ENCODE measurements at regions not wholly inside any gene's neighbourhood (a gene's known extent, or its start where the extent isn't known, plus 50 kb on each side); places are given as distances from the start of the nearest gene placed in this dataset.

GRCh38 chr18:42414756-42415454, 459.9 kb downstream of the PIK3C3 start:
- no peak overlapping the region for H3K27ac Mint-ChIP-seq (ENCODE audit: unreplicated experiment)
- no TSS peak for BruUV-seq (replicated peaks)
- H3K4me3 Mint-ChIP-seq (ENCODE audit: low read depth, unreplicated experiment), result no peak overlapping the region
- H3K27me3 Mint-ChIP-seq (ENCODE audit: unreplicated experiment), result no peaks in the 10 kb centered on the region
- TF ChIP-seq, protein P1, sequence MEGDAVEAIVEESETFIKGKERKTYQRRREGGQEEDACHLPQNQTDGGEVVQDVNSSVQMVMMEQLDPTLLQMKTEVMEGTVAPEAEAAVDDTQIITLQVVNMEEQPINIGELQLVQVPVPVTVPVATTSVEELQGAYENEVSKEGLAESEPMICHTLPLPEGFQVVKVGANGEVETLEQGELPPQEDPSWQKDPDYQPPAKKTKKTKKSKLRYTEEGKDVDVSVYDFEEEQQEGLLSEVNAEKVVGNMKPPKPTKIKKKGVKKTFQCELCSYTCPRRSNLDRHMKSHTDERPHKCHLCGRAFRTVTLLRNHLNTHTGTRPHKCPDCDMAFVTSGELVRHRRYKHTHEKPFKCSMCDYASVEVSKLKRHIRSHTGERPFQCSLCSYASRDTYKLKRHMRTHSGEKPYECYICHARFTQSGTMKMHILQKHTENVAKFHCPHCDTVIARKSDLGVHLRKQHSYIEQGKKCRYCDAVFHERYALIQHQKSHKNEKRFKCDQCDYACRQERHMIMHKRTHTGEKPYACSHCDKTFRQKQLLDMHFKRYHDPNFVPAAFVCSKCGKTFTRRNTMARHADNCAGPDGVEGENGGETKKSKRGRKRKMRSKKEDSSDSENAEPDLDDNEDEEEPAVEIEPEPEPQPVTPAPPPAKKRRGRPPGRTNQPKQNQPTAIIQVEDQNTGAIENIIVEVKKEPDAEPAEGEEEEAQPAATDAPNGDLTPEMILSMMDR (IDR thresholded peaks at IDR 0.05; ENCODE audit: unreplicated experiment), result no peak
- DNase-seq, result no peak
- no peaks in the 10 kb centered on the region for H3K4me1 Mint-ChIP-seq (ENCODE audit: low read depth, unreplicated experiment)
- no peaks in the 10 kb centered on the region for H3K36me3 Mint-ChIP-seq (ENCODE audit: insufficient read depth, unreplicated experiment)
- CTCF ChIA-PET, result no interaction called here
- H3K9me3 Mint-ChIP-seq (ENCODE audit: low read depth, unreplicated experiment), result peaks cover 19% of the 10 kb centered on the region
- intact Hi-C loops (cut with micrococcal nuclease; ENCODE audit: unreplicated experiment), result no loop called here

DNA sequence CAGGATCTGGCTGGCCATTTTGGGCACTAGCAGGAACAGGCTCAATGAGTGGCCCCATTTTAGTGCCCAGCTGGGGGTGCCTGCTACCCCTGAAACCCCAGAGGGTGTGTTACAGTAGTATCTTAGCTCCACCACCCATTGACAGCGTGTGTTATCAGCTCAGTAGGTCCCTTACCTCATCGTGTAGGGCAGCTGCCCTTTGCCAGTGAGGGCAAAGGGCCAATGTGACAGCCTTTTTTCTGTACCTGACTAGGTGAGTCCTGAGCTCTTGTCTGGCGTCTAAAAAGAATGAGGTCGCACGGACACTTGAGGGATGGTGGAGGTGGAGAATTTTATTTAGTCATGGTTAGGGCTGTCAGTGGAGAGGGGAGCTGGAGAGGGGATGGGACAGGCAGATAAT, 462.2 kb downstream of the PIK3C3 start:
- Mint-ChIP-seq H3K36me3 (ENCODE audit: insufficient read depth, unreplicated experiment) (no peaks in the 10 kb centered on the region), H3K27ac (ENCODE audit: unreplicated experiment) (no peak overlapping the region), H3K4me3 (ENCODE audit: low read depth, unreplicated experiment) (no peak overlapping the region), H3K27me3 (ENCODE audit: unreplicated experiment) (no peaks in the 10 kb centered on the region), H3K4me1 (ENCODE audit: low read depth, unreplicated experiment) (no peaks in the 10 kb centered on the region), H3K9me3 (ENCODE audit: low read depth, unreplicated experiment) (peaks cover 16% of the 10 kb centered on the region)
- TF ChIP-seq, protein P1 (IDR thresholded peaks at IDR 0.05; ENCODE audit: unreplicated experiment), result no peak
- BruUV-seq (replicated peaks), result no TSS peak
- CTCF ChIA-PET, result no interaction called here
- intact Hi-C loops (cut with micrococcal nuclease; ENCODE audit: unreplicated experiment), result no loop called here
- no peak for DNase-seq

DNA sequence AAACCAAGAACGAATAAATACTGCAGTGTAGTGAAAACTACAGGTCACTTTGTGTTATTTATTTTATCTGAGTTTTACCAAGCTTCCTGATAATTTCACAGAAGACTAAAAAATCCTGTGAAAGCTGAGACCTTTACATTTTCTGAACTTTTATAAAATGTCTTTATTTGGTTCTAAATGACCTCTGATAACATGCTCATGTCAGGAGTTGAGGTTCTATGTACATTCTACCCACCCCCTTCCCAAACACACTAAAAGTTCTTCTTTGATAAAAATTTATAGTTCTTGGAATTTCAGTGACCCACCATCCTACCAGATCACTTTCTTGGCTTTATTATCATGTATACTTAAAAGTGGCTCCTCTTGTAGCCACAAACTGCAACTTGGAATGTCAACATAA, 463.1 kb downstream of the PIK3C3 start:
- H3K27me3 Mint-ChIP-seq (ENCODE audit: unreplicated experiment), result no peaks in the 10 kb centered on the region
- no TSS peak for BruUV-seq (replicated peaks)
- TF ChIP-seq, protein P1 (IDR thresholded peaks at IDR 0.05; ENCODE audit: unreplicated experiment), result no peak
- H3K36me3 Mint-ChIP-seq (ENCODE audit: insufficient read depth, unreplicated experiment), result no peaks in the 10 kb centered on the region
- no peak overlapping the region for H3K4me3 Mint-ChIP-seq (ENCODE audit: low read depth, unreplicated experiment)
- H3K27ac Mint-ChIP-seq (ENCODE audit: unreplicated experiment), result no peak overlapping the region
- no peaks in the 10 kb centered on the region for H3K4me1 Mint-ChIP-seq (ENCODE audit: low read depth, unreplicated experiment)
- peaks cover 10% of the 10 kb centered on the region for H3K9me3 Mint-ChIP-seq (ENCODE audit: low read depth, unreplicated experiment)
- DNase-seq, result no peak
- intact Hi-C loops (cut with micrococcal nuclease; ENCODE audit: unreplicated experiment), result no loop called here
- CTCF ChIA-PET, result no interaction called here

DNA sequence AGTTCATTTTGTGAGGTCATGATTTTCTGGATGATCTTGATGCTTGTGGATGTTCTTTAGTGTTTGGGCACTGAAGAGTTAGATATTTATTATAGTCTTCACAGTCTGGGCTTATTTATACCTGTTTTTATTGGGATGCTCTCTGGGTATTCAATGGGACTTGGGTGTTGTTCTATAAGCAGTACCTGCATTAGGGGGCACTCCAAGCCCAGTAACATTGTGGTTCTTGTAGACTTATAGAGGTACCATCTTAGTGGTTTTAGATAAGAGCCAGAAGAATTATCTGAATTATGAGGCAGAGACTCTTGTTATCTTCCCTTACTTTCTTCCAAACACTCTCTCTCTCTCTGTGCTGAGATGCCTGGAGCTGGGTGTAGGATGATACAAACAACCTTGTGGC, 470.0 kb downstream of the PIK3C3 start:
- Mint-ChIP-seq H3K27ac (ENCODE audit: unreplicated experiment) (no peak overlapping the region), H3K9me3 (ENCODE audit: low read depth, unreplicated experiment) (peaks cover 13% of the 10 kb centered on the region), H3K4me1 (ENCODE audit: low read depth, unreplicated experiment) (no peaks in the 10 kb centered on the region), H3K36me3 (ENCODE audit: insufficient read depth, unreplicated experiment) (peaks cover 5% of the 10 kb centered on the region), H3K4me3 (ENCODE audit: low read depth, unreplicated experiment) (no peak overlapping the region), H3K27me3 (ENCODE audit: unreplicated experiment) (no peaks in the 10 kb centered on the region)
- CTCF ChIA-PET, result no interaction called here
- intact Hi-C loops (cut with micrococcal nuclease; ENCODE audit: unreplicated experiment), result no loop called here
- no peak for DNase-seq
- no TSS peak for BruUV-seq (replicated peaks)
- TF ChIP-seq, protein P1 (IDR thresholded peaks at IDR 0.05; ENCODE audit: unreplicated experiment), result no peak
